HG02938 (cell line): ENCODE measurements at regions not wholly inside any gene's neighbourhood (a gene's known extent, or its start where the extent isn't known, plus 50 kb on each side); places are given as distances from the start of the nearest gene placed in this dataset.
"Not testable (repeated sequence)": the region's sequence is repeated elsewhere in the genome, so short reads cannot be mapped to it uniquely, and the experiment has no call there.

Source experiments
- ATAC-seq: cut with Tn5 transposase; IDR thresholded peaks from one replicate; pipeline ENCODE4 v1.9.1; 2021; ENCODE audit warnings: mild to moderate bottlenecking, moderate library complexity; ENCODE audit not compliant: unreplicated experiment

DNA sequence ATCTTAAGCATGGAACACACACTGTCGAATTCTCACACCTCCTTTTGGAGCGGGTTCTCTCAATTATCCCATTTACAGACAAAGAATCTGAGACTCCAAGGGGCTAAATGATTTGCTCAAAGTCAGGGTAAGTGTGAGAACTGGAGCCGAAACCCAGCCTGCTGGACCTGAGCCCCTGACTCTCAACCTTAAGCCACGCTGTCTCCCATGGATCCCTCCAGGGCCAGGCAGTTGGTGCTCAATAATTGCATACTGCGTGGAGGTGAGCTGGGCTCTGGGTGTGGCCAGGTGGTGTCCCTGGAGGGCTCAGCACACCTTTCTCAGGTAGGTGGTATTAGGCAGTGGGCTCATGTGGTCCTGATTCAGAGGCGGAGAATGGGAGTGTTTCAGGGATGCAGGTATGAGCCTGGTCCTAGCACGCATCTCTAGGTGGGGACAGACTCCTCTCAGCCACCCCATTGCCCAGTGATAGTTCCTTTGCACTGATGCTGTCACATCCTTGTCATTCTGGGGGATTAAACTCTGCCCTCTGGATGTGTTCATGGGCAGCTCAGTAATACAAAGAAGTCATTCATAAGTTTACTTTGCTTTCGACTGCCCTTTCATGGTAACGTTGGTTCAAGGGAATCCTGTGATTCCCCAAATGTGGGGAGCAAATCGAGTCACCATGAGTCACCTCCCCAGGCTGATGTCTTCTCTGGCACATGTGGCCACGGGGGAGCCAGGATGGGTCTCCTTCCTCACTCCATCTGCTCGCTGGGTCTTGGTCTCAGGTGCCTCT is 399.5 kb upstream of the TNRC6C start:
- no peak for ATAC-seq

DNA sequence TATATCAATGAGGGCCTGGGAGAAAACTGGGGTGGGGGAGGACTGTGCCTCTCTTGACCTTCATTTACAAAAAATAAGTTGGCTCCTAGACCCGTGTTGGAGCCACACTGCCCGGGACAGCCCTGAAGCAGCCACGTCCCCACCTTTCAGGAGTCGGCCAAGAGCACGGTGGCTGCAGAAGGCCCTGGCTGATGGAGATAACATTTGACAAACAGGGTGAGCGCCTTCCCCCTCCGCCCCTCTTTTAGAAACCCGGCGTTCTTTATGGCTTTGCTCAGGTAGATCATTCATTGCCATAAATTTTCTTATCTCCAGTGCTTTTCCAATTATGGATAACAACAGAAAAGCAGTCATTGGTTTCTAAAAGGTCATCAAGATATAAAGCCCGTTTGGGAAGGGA is 398.1 kb upstream of the TNRC6C start:
- no peak for ATAC-seq

DNA sequence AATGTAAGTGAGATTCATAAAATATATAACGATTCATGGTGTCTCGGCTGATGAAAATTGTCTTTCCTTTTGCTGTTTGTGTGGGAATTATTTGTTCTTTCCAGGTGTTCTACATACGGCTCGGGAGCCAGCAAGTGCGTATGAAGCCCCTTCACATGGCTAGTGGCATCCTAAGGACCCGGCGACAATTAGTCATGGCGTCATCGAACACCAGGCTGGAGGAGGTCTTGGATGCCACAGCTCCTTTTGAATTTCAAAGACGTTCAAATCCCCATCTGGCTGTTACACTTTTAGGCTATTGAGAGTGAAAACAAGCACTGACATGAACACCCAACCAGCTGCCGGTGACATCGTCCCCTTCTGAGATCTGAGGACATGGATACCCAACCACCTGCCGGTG is 397.7 kb upstream of the TNRC6C start:
- no peak for ATAC-seq

DNA sequence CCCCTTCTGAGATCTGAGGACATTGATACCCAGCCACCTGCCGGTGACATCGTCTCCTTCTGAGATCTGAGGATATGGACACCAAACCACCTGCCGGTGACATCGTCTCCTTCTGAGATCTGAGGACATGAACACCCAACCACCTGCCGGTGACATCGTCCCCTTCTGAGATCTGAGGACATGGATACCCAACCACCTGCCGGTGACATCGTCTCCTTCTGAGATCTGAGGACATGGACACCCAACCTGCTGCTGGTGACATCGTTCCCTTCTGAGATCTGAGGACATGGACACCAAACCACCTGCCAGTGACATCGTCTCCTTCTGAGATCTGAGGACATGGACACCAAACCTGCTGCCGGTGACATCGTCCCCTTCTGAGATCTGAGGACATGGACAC is 396.1 kb upstream of the TNRC6C start:
- ATAC-seq, result not testable (repeated sequence)

DNA sequence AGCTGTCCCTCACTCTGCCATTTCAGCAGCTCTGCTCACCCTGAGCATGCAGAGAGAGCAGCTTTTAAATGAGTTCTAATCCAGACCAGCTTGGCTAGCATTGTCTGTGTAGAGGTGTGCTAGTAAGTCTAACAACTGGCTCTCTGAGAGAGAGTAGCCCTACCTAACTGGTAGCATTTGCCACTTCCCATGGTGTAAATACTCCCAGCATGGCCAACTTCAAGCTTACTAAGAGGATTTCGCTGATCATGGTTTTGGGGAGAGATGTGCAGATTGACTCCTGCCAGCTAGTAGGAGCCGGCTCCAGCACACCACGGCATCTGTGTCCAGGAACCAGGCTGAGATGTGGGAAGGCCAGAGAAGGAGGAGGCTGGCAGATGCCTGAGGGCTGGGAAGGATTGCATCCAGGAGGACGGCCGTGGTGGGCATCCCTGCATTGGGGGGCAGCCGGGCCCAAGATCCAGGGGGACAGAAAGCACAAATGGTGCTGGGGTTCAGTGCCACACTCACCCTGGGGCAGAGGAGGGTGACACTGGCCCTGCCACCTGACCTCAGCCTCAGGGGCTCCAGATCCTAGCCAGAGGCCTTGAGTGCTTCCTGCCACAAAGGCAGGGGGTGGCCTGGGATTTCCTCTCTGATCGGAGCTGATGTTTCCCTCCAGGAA is 394.9 kb upstream of the TNRC6C start:
- no peak for ATAC-seq

DNA sequence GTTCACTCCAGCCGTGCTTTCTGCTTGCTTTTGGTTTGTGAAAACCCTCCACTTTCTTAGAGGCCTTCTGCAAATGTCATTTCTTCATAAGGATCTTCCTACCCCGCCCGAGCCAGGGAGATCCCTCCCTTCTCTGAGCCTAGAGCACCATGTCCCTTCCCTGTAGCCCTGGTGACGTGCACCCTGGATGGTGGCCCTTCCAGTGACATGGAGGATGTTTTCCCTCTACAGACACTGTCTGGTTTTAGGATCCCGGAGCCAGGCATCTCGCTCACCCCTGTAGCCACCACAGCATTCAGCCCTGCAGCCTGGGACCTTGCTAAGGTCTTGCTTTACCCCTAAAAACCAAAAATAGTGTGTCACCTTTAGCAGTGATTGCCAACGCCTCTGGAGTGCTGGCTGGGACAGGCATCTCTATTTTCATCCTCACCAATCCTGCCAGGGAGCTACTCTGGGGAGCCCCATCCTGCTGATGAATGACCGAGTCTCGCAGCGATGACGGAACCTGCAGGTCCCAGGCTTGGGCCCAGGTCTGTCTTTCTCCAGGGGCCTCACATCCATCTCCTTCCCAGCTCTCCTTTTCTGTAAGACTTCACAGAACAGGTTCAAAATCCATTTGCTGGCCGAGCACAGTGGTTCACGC is 394.1 kb upstream of the TNRC6C start:
- ATAC-seq, result no peak

DNA sequence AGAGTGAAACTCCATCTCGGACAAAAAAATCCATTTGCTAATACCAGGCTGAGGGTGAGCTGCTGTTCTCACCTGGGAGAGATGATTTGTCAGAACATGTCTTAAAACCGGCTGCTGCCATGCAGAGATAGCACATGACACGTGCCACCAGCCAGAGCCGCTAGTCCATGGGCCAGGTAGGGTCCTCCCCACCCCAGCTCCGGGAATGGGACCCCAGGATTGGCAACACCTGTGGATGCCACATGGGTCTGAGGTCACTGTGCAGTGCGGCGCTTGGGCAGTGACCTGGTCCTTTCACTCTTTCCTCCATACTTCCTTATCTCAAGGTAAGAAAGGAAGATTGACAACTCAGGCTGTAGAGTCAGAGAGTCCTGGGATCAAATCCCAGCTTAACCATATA is 393.3 kb upstream of the TNRC6C start:
- no peak for ATAC-seq

DNA sequence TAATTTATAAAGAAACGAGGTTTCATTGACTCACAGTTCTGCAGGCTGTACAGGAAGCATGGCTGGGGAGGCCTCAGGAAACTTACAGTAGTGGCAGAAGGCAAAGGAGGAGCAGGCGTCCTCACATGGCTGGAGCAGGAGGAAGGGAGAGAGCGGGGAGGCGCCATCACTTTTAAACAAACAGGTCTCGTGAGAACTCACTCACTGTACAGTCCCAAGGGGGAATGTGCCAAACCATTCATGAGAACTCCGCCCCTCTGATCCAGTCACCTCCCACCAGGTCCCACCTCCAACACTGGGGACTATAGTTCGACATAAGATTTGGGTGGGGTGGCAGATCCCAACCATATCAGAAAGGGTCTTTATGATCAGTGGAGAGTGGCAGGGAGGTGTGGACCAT is 392.4 kb upstream of the TNRC6C start:
- no peak for ATAC-seq

DNA sequence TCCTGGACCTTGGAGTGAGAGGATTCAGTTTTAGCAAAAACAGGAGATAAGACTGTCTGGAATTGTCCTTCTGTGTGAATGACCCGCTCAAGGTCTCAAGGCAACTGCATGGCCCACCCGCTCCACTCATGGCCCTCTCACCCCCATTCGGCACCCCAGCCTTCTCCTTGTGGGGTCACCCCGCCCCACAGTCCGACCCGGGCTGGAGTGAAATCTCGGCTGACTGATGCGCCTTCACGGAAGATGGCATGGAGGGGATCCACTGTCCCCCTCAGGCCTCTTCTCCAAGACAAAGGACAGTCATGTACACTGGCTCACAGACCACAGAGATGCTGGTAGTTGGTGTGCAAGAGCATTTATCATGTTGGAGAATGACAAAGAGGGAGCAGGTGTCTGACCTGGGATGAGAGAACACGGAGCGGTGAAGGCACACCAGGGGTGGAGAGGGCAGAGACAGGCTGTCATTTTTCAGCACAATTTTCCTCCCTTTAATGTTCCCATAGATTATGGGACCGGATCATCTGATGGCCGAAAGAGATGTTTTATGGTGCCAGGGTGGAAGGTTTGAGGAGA is 391.9 kb upstream of the TNRC6C start:
- no peak for ATAC-seq

DNA sequence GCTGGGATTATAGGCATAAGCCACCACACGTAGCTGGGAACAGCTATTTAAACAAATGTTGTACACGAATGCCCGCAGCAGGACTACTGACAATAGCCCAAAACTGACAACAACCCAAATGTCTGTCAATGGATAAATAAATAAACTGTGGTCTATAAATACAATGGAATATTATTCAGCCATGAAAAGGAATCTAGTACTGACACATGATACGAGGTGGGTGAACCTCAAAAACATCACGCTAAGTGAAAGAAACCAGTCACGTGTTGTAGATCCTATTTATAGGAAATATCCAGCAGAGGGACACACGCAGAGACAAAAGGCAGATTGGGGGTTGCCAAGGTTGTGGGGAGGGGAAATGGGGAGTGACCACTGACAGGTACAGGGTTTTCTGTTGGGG is 390.0 kb upstream of the TNRC6C start:
- no peak for ATAC-seq

DNA sequence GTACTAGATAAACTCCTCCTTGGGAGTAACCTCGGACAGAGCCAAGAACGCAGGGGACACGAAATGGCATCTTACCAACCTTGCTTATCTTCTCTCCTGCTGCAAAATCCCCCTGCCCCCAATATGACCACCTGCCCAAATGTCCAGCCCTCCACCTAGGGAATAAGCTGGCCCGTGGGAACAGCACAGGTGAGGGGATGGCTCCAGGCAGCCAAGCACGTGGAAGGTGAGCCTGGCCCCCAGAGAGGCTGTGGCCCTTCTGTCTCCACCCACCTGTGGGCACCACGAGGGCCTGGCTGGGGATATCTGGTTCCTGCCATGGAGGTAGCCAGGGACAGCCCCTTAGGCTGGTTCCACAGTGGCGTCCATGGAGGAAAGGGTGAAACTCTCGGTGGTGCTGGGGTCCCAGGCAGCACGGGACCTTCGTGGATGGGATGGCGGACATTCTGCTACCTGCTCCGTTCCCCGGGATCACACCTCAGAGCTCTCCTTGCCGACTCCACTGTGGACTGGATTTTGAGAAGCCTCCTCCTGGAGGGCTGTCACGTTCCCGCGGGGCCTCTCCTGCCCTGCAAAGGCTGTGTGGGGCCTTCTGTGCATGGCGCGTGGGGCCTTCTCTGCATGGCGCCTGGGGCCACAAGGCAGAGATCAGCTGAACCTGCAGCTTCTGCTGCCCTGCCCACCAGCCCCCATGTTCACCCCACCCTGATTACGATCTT is 388.5 kb upstream of the TNRC6C start:
- ATAC-seq, result no peak

DNA sequence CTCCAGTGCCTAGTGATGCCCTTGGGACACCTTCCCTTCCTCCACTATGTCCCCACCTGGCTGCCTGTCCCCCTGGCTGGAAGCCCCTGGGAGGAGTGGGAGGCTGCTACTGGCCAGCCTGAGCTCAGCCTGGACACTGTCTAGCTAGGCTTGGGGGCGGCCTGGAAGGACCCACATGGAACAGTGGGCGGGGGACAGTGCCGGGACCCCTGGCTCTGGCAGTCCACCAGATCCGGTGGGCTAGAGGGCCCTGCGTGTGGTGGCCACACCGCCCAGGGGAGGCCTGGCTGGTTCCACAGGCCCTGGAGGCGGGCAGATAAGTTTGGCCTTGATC is 388.0 kb upstream of the TNRC6C start:
- ATAC-seq, result no peak

DNA sequence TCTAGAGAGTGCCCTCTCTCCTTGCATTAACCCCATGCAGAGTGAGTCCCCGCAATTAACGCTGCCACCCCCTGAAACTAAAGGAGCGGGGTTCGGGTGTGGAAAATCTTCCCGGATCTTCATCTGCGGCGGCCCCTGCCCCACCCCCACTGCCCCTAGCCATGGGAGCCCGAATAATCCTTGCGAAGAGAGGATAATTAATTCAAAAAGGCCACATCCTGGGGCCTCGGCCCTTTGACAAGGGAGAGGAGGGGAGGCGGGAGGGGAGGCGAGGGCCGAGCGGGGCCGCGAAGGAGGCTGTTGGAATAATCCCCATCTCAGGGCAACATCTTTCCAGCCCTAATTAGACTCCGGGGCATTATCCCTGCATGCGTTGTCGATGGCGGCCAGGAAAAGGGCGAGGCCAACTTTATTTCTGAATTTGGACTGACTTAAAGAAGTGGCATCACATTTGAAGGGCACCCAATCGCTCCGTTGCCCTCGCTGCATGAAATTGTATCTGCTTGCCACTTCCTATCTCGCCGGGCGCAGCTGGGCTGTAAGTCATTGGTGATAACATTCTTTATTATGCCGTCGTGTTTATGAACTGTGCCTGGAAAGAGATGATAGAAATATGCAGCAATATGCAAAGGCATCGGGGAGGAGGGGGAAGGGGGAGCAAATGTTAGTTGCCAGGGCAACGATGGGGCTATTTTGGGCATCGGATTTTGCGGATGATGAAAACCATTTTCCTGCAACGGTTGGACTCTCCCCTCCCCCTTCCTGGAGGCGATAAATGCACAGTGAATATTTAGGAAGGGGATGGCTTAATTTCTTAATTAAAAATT is 387.1 kb upstream of the TNRC6C start:
- ATAC-seq, result no peak

DNA sequence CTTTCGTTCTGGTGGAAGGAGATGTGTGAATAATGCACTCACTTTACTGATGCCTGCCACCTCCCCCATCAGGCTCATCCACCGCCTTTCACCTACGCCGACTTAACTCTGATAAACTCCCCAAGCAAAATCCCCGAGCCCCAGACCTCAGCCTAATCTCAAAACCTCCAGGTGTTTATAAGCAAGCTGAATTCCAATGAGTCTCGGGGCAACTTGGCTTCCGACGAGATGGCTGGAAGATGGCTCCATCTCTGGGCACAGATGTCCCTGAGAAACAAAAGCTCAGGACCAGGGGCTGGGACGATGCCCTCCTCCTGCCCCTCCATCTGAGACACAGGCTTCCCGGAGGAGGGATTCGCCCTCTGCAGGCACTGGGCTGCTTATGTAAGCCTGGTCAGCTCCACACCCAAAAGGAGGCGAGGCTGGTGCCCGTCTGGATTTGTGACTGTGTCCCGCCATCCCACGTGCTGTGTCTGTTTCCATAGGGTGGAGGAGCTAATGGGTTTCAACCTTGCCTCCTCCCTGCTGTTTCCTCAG is 386.4 kb upstream of the TNRC6C start:
- no peak for ATAC-seq

DNA sequence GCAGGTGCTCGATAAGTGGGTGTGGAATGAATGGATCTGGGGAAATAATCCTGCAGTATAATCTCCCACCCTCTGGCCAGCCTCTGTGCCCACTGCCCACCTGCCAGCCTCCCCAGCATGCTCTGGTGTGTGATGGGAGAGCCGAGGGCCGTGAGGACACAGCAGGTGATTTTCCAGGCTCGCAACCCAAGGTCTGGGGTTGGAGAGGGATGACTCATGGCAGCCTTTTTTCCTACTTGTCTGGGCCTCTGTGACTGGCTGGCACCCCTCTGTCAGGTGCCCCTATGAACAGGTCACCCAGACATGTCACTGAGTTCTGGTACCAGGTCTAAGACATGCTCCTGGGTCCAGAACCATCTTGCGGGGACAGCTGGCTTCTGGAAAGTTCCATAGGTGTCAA is 385.7 kb upstream of the TNRC6C start:
- no peak for ATAC-seq

DNA sequence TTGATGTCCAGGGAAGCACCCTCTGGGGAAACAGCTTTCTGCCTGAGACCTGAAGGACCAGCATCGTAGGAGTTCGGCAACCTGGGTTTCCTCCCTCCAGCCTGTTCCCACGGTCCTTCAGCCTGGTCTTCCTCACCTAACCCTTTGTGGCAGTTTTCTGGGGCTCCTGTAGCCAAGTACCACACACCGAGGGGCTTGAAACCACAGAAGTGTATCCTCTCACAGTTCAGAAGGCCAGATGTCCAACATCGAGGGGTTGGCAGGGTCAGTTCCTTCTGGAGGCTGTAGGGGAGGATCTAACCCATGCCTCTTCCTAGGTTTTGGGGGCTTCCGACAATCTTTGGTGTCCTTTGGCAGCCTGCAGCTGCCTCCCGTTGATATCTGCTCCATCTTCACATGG is 381.0 kb upstream of the TNRC6C start:
- ATAC-seq, result no peak

DNA sequence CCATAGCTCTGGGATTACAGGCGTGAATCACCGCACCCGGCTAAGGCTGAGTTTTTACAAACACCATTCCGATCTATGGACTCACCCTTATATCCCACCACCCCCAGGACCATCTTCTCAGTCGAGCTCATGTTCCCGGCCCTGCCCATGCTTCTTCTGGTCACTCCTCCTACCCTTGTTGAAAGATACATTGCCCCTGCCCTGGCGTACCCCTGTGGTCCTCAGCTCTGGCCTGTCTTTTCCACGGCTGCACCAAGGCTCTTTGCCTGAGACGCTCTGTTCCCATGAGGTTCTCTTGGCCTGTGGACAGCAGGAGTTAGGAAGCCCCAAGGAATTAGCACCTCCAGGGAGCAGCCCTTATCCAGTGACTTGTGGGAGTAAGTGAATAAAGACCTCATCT is 379.4 kb upstream of the TNRC6C start:
- ATAC-seq, result no peak

DNA sequence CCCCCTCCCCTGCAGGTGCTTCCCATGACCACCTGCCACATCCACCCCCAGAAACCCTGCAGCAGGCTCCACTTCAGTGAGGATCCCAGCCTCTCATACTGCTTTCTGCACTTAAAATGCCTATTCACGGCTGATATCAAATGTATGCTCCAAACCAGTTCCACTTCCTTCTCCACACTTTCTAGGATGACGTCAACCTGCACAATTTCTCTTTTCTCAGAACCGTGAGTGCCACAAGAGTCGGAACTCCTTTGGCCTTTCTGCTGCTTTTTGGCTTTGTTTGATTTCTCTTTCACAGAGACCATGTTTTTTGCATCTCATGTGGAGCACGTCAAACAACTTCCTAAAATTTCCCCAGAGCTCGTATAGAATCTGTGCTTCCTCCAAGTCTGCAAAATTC is 378.8 kb upstream of the TNRC6C start:
- ATAC-seq, result no peak

DNA sequence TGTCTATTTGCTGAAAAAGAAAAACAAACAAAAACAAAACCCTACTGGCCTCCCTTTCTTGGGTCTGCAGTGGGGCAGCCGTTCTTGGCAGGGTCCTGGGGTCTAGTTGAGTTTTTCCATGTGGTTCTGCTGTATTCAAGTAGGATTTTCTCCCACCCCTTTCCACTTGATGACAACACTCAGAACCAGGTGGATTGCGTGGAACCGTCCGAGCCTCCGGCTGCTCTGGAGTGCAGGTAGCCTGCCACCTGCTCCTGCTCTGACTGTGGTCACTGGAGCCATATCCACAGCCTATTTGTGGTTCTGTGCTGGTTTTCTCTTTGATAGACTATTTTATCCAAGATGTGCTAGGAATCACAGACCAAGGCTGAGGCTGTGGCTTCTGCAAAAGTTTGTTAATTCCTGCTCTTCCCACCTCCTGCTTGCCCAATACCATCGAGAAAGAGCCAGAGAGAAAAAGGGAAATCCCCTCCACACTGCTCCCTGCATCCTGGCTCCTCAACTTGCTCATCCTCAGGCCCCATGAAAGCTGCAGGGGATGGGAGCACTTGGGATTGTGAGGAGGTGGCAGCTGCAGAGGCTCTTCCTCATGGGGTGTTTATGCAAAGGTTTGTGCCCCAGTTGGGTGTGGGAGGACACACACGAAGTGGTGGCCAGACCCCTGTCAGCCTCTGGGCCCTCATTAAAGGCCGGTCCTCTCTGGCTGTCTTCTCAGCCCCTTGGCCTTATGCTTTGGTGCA is 377.8 kb upstream of the TNRC6C start:
- no peak for ATAC-seq

DNA sequence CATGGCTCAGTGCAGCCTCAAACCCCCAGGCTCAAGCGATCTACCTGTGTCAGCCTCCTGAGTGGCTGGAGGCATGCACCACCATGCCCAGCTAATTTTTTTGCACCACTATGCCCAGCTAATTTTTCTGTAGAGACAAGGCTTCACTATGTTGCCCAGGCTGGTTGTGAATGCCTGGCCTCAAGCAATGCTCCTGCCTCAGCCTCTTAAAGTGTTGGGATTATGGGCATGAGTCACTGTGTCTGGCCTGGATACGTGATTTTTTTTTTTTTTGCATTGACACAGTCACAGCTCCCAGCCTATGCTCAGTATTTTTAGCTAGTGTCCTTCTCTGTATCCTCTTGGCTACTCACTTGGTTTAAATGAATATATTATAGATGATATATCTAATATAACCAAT is 377.0 kb upstream of the TNRC6C start:
- ATAC-seq, result no peak
